COLO668 (cell line): ENCODE measurements at regions not wholly inside any gene's neighbourhood (a gene's known extent, or its start where the extent isn't known, plus 50 kb on each side); places are given as distances from the start of the nearest gene placed in this dataset.
"Not testable (repeated sequence)": the region's sequence is repeated elsewhere in the genome, so short reads cannot be mapped to it uniquely, and the experiment has no call there.

Experiments used
- DNase-seq: peaks from one replicate; lab custom pipeline; 2025; ENCODE audit not compliant: unreplicated experiment; lab: John Stamatoyannopoulos, UW

GRCh38 chr4:131137196-131137595 lies 2011.9 kb upstream of the PCDH10 start:
- no peak for DNase-seq

GRCh38 chr4:131159261-131159660 lies 1989.8 kb upstream of the PCDH10 start:
- DNase-seq, result no peak

DNA sequence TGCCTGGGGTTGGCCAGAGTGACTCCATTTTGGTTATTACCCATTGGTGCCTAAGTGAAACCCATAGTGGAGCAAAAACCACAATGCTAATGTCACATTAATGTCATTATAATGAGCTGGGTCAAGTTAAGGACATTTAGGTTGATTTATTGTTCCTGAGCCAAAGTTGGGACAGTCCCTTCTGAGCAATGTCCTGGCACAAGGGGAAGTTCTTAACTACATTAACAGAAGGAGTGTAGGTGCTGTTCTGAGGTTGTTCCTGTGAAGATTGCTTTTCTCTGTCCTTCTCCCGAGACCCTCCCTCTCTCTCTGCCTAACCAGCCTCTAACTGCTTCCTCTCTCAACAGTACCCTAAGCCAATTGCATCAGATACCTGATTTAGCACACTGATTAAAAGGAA lies 1956.8 kb upstream of the PCDH10 start:
- no peak for DNase-seq

GRCh38 chr4:131207589-131207988 lies 1941.5 kb upstream of the PCDH10 start:
- DNase-seq, result no peak

DNA sequence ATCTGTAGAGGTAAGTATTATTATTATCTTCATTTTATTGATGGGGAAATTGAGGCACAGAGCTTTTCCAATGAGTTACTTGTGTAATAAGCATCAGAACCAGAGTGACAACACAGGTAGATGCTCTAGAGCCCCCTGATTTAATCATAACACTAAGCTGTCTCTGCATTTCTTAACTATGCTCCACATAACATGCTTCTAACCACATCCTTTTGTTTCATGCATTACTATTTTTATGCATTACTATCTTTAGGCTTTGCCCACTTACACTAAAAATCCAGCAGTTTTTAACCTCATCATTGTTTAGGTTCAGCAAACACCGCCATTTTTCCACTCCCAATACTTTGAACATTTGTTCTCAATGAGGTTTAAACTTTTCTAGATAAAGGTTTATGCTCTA lies 1900.8 kb upstream of the PCDH10 start:
- DNase-seq, result no peak

DNA sequence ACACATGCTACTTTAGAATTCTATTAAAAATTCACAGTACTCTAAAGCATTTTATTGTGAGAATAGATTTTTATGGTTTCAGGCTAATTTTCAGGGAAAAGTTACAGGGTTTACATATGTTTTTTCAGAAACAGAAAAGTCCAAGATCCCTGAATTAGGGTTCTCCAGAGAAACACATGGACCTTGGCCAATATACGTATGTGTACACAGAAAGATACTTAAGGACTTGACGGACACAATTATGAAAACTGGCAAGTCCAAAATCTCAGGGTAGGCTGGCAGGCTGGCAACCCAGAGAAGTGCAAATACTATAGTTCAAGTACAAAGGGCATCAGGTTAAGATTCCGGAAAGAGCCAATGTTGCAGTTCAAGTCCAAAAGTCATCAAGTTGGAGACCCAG lies 1897.8 kb upstream of the PCDH10 start:
- DNase-seq, result no peak

DNA sequence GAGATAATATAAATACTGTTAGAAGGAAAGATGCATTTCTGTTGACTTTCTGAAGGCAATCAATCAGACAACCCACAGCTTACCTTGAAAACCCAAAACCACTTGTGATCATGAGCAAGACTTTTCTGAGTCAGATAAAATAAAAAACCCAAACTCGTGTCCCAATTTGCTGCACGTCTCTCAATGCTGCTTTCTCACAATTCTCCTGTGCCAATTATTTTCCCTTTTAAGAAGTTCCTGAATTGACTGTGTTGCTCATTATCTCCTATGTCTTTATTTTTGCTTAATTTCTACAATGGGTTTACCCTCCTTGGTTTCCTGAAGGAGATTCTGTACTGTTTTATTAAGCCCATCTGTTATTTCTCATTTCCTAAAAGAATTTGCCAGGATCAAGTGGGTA lies 1891.9 kb upstream of the PCDH10 start:
- DNase-seq, result no peak

DNA sequence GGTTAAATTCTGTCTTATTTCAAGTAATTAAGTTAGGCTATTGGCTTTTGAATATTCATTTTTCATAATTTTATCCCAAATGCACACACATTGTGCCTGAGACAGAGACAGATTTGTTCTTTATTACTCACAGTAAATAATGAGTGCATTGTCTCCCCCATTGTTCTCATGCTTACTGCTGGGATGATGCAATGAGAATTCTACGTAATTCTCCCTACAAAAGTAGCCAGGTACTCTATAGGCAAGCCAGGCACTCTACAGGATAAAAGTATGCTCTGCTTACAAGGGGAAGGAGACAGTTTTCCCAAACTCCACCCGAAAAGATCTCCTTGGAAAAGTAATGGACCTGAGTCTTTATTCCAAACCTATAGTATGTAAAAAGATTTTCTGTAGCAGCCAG lies 1890.7 kb upstream of the PCDH10 start:
- no peak for DNase-seq

DNA sequence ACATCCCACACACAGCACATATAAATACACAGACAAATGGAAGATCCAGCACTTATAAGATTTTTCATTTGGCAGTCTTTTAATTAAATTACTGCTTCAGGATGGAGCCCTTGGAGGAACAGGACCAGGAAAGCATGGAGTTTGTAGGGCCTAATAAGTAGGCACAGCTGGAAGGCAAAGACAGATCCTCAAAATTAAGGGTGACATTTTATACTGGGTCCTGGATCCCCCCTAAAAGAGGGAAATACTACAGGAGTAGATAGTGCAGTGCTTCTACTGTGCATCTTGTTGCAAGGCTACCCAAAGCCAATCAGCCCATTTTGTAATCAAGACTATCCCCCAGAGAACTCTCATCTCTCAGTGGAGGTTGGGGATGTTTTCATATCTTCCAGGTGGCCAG lies 1860.7 kb upstream of the PCDH10 start:
- DNase-seq, result no peak

DNA sequence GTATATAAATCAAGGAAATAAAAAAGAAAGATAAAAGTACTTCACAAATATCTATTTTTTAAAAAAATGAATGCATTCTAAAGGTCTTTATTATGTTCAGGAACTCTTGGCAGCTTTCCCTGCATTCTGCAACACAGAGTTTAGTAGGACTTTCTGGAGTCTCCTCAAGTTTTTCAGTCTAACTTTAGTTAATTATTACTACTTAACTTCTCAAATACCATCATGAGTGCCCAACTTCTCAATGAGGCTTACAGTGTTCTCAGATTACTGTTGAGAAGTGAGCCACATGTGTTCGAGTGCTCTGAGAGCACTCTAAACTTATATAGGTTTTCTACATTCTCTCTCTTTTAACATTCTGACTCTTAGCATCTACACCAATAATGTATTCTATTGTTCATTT lies 1852.9 kb upstream of the PCDH10 start:
- no peak for DNase-seq

- no peak for DNase-seq
These were observed 1847.0 kb upstream of the PCDH10 start for GRCh38 chr4:131302108-131302507.

GRCh38 chr4:131304686-131305085 lies 1844.4 kb upstream of the PCDH10 start:
- DNase-seq, result no peak

DNA sequence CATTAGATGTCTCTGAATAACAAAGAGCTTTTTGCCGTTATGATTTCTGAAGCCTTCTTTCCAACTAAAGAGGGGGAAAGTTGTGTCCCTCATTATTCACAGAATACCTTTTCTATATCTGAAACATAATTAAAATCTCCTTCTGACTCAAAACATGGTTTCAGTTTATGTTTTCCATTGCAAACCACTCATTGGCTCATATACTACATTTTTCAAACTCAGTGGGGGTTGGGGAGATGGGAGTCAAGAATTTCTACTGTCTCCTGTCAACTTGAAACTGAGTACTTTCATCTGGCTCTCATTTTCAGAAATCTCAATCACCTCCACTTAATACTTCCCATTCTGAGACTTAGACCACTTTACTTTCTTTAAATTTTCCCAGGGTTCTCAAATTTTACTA lies 1839.5 kb upstream of the PCDH10 start:
- DNase-seq, result no peak

DNA sequence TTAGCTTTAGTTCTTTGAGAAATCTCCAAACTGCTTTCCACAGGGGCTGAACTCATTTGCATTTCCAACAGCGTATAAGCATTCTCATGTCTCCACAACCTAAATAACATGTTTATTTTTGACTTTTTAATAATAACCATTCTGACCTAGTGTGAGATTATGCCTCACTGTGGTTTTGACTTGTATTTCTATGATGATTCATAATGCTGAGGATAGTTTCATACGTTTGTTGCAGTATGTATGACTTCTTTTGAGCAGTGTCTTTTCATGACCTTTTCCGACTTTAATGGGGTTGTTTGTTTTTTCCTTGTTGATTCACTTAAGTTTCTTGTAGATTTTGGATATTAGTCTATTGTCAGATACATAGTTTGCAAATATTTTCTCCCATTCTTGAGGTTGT lies 1833.0 kb upstream of the PCDH10 start:
- DNase-seq, result no peak

- no peak for DNase-seq
These were observed 1811.2 kb upstream of the PCDH10 start for GRCh38 chr4:131337936-131338335.

- no peak for DNase-seq
These were observed 1810.0 kb upstream of the PCDH10 start for GRCh38 chr4:131339137-131339536.

- no peak for DNase-seq
These were observed 1804.3 kb upstream of the PCDH10 start for GRCh38 chr4:131344761-131345160.

DNA sequence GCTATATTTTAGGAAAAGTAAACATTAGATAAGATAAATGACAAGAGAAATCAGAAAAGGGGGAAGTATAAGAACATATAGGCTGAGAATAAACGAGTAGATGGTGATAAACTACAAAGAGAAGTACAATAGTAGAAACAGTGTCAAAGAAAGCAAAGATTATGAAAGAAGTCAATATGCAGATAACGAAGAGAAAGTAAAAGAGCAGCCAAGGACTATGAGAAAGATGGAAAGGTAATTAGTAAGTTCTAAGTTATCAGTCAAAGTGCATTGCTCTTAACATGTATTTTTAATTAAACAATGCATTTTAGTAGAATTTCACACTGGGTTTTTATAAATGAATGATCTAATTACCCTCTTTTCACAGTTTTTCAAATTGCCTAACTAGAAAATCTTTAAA lies 1801.3 kb upstream of the PCDH10 start:
- DNase-seq, result no peak

GRCh38 chr4:131348263-131348662 lies 1800.8 kb upstream of the PCDH10 start:
- no peak for DNase-seq

- not testable (repeated sequence) for DNase-seq
These were observed 1796.7 kb upstream of the PCDH10 start for GRCh38 chr4:131352371-131352770.

DNA sequence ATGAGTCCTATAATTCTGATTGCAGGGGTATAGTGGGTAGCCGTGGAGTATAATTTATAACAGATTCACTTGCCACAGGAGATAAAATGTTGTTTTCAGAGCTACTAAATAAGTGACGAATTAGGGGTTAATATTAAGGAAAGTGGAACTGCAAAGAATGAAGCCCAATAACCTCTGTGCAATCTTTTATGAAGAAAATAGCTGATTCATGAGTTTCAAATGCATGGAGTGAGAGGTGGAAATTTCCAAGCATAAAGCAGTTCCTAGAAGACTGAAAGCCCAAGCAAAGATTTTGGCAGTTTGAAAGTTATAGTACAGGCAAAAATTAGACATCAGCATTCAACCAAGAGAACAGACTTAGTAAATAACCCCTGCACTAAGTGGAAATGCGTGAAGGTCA lies 1782.4 kb upstream of the PCDH10 start:
- no peak for DNase-seq

DNA sequence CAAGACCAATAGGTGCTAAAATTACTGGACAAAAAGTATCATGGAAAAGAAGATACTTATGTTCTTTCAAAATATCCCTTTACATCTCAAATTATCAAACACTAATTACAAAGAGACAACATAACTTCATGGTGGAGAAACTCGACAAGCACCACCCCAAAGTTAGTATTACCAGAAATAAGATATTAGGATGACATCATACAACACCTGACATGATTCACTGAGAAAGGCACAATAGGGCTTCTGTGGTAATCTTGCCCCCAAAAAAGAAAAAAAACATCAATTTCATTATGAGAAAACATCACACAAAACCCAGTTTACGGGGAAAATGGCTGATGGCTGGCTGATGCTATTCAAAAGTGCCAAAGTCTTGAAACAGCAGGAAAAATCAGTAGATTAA lies 1781.7 kb upstream of the PCDH10 start:
- no peak for DNase-seq

DNA sequence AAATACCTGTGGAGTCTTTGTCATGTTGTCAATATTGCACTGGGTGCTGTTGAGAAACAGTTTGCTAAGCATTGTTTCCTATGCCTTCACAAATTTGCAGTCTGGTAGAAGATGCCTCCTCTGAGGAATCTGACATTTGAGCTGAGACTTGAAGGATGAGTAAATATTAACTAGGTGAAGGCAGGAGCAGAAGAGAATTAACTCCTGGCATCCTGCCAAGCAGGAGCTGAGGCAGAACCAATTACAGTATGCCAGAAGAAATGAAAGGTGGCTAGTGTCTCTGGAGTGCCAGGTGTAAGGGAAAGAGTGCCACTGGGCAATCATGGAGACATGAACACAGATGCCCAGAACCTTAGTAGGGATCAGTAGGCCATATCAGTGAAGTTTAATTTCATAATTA lies 1778.2 kb upstream of the PCDH10 start:
- peak; percentile 73 for DNase-seq

- DNase-seq, result no peak
These were observed 1768.0 kb upstream of the PCDH10 start for GRCh38 chr4:131381055-131381454.
